Heart left ventricle (tissue), 13 donors: ENCODE measurements at regions not wholly inside any gene's neighbourhood (a gene's known extent, or its start where the extent isn't known, plus 50 kb on each side); places are given as distances from the start of the nearest gene placed in this dataset.

Source experiments
- POLR2A ChIP-seq, 2 donors: fragments of 450-650 bp; IDR thresholded peaks; one replicate each; pipeline ENCODE4 v1.6.1; 2017; ENCODE audit warnings: antibody characterized with exemption in 2 of 2, mild to moderate bottlenecking in 2 of 2, moderate library complexity in 2 of 2
- TF ChIP-seq, protein P1 (sequence below), 12 donors: fragments of 200-600 bp; sonication (generic) in 4 of 12; IDR thresholded peaks; one replicate each; pipeline versions ENCODE4 v1.5.0 to v1.8.0; 2018 to 2022; ENCODE audit warnings: antibody characterized with exemption in 12 of 12, mild to moderate bottlenecking in 5 of 12
- donor health status: ischemic (EF 13 %, LVEDD 7.1; RV severe dilation, severe dysfunction).
- donor health status: DM: no; HTN: yes; CAD: no.
- donor health status: DM: no; HTN: no; CAD: no.
- donor health status: ischemic (EF 25% LVEDD 6.9; RV normal size, moderate dysfunction).
- donor health status: ischemic (EF 25% LVEDD 5.7; RV mildly dilated, moderate dysfunction).
- donor health status: ischemic (EF 35%, LVEDD 5.7; RV mildly dilated, moderate dysfunction).
- donor health status: nonischemic (EF 11% LVEDD 7.7; RV severe dilation, severe dysfunction).
- donor health status: DM: yes; HTN: yes; CAD: no.
- donor health status: PGD.
- donor health status: ischemic (EF 29% LVEDD 5.4; RV normal size, mild dysfunction).
- donor health status: nonischemic (EF 23%, LVEDD 6.1; RV moderate dilation, normal function).

DNA sequence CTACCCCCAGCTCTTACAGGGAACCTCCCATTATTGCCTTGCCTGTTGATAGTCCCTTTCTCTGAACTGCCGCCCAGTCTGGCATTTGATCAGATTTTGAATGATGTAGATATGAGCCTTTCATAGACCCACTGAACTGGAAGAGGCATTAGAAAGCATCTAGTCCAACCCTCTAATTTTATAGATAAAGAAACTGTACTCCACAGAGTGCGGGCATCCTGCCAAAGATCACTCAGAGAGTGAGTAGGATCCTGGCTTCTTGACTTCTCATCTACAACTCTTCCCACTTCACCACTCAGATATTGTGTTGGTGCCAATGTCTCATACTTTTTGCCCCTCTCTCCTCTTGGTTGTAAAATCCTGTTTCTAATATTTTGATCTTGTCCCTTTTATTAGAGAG is 179.2 kb upstream of the BMP2 start:
- TF ChIP-seq, protein P1, sequence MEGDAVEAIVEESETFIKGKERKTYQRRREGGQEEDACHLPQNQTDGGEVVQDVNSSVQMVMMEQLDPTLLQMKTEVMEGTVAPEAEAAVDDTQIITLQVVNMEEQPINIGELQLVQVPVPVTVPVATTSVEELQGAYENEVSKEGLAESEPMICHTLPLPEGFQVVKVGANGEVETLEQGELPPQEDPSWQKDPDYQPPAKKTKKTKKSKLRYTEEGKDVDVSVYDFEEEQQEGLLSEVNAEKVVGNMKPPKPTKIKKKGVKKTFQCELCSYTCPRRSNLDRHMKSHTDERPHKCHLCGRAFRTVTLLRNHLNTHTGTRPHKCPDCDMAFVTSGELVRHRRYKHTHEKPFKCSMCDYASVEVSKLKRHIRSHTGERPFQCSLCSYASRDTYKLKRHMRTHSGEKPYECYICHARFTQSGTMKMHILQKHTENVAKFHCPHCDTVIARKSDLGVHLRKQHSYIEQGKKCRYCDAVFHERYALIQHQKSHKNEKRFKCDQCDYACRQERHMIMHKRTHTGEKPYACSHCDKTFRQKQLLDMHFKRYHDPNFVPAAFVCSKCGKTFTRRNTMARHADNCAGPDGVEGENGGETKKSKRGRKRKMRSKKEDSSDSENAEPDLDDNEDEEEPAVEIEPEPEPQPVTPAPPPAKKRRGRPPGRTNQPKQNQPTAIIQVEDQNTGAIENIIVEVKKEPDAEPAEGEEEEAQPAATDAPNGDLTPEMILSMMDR (IDR thresholded peaks at IDR 0.05) = no peak
- no peak for TF ChIP-seq POLR2A (IDR thresholded peaks at IDR 0.05)
